ENCODE measurements at regions not wholly inside any gene's neighbourhood (a gene's known extent, or its start where the extent isn't known, plus 50 kb on each side); places are given as distances from the start of the nearest gene placed in this dataset.
"Not testable (repeated sequence)": the region's sequence is repeated elsewhere in the genome, so short reads cannot be mapped to it uniquely, and the experiment has no call there.

- no peak for DNase-seq (ENCODE audit: low read depth)
Observed at GRCh38 chr2:217366266-217366895, 506.5 kb upstream of the TNP1 start.

- no peak for DNase-seq (ENCODE audit: low read depth)
Observed at GRCh38 chr2:217365656-217366055, 505.8 kb upstream of the TNP1 start.

- DNase-seq (ENCODE audit: low read depth): no peak
Observed at GRCh38 chr2:217364224-217364623, 504.4 kb upstream of the TNP1 start.

DNA sequence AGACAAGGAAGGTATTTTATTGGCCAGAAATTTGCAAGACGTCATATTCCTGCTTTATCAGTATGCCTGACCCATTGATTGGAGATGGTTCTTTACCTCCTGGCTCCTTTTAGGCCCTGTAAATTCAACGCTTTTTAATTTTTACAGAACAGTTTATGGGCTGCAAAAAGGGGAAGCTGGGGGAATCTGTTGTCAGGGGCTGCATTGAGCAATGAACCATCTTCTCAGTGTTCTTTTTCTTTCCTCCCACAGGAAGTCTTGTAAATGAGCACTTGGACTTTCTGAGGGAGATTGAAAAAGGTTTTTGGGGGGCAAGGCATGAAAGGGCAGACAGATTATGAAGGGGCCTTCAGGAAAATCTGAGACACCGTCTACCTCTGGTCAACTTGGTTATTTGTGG is 503.6 kb upstream of the TNP1 start:
- DNase-seq (ENCODE audit: low read depth): no peak

GRCh38 chr2:217362710-217363109 is 502.8 kb upstream of the TNP1 start:
- no peak for DNase-seq (ENCODE audit: low read depth)

- DNase-seq (ENCODE audit: low read depth): no peak
Observed at GRCh38 chr2:217362286-217362685, 502.4 kb upstream of the TNP1 start.

GRCh38 chr2:217361483-217361880 is 501.6 kb upstream of the TNP1 start:
- DNase-seq (ENCODE audit: low read depth): no peak

DNA sequence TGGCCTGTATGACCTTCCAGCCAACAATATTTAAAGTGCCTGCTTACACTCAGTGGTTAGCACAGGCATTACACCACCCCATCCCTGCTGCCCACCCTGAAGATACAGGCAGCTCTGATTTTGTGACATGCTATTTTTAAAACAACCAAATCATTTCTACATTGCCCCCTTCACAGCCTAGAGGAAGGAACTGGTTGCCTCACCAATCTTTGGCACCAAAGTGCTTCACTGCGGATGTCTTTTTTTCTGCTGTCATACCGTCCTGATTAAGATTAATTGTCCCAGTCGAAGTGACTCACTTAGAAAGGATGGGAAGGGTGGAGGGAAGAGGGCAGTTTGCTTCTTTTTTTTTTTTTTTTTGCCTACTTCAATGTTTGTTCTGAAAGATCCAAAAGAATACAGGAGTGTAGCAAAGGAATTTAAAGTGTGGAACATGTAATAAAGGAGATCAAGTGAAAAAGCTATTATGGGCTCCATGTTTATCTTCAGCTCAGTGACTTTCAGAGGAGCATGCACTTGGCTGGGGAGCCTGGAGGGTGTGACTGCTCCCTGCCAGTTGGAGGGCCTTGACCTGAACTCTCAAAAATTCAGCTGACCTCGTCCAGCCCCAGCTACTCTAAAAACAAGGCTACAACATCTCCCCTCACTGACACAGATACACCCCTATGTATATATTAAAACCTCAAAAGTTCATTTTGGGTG is 501.1 kb upstream of the TNP1 start:
- DNase-seq (ENCODE audit: low read depth): no peak

GRCh38 chr2:217360111-217360510 is 500.2 kb upstream of the TNP1 start:
- no peak for DNase-seq (ENCODE audit: low read depth)

DNA sequence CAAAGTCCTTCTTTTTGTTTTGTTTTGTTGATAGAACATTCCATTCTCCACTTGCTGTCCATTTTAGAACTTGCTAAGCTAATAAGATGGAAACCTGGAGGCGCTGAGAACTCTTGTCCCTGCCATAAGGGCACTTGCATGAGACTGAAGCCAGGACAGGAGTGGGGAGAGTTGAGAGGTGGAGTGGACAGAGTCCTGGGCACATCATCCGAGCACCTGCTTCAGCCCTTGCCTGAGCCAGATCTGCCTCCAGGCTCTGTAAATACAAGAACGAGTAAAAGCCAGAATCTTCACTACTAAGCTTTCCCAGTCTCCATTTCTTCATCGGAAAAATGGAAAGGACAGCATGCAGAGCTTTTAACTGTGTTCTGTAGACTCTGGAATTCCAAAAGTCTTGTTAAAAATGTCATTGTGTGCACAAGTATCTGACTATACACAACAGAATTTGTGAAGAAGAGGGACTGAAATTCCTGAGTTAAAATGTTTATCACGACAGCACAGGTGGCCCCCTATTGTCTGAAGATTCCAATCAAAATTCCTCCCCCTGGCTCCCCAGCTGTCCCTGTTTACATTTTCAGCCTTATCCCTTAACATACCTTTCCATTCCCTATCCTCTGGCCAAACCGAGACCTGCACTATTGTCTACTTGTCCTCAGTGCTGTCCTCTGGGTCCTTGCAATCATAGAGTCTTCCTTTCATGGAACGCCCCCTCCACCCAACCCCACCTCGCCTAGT is 498.2 kb upstream of the TNP1 start:
- DNase-seq (ENCODE audit: low read depth): no peak

DNA sequence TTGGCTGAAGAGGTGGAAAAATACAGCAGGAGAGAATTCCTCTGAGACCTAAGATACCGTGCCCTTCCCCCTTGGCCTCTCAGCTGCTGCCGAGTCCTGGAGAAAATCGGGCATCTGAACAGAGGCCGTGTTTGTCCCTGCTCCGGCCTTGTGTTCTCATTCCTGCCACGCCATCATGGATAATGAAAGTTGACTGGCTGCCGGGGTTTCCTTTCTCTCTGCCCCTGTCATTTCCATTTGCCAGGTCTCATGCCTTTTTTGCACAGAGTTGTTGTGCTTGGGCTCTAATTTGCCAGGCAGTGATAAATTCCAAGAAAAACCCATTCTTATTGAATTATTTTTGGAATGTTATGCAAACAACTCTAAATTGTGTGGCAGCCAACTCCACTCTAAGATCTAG is 496.9 kb upstream of the TNP1 start:
- no peak for DNase-seq (ENCODE audit: low read depth)

- no peak for DNase-seq (ENCODE audit: low read depth)
Observed at GRCh38 chr2:217356142-217356541, 496.3 kb upstream of the TNP1 start.

DNA sequence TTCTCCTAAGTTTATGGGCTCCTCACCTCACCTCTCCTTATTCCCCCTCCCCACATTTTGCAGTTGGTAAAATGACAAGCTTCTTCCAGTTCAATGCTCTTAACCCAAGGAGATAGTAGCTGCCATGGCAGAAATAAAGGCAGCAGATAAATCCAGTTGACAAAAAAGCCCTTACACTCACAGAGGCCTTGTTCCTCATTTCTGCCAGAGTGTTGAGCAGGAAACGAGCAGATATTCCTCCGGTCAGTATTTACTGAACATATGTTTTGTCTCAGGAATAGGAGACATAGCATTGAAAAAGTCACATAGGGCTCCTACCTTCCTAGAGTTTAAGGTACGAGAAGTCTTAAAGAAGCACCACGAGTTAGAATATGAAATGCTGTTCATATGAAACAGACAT is 493.7 kb upstream of the TNP1 start:
- no peak for DNase-seq (ENCODE audit: low read depth)

GRCh38 chr2:217351378-217351777 is 491.5 kb upstream of the TNP1 start:
- DNase-seq (ENCODE audit: low read depth): no peak

DNA sequence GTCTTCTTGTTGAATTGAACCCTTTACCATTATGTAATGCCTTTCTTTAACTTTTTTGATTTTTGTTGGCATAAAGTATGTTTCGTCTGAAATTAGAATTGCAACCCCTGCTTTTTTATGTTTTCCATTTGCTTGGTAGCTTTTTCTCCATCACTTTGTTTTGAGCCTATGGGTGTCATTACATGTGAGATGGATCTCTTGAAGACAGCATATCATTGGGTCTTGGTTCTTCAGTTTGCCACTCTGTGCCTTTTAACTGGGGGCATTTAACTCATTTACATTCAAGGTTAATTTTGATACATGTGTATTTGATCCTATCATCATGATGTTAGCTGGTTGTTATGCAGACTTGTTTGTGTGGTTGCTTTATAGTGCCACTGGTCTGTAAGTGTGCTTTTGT is 489.4 kb upstream of the TNP1 start:
- no peak for DNase-seq (ENCODE audit: low read depth)

DNA sequence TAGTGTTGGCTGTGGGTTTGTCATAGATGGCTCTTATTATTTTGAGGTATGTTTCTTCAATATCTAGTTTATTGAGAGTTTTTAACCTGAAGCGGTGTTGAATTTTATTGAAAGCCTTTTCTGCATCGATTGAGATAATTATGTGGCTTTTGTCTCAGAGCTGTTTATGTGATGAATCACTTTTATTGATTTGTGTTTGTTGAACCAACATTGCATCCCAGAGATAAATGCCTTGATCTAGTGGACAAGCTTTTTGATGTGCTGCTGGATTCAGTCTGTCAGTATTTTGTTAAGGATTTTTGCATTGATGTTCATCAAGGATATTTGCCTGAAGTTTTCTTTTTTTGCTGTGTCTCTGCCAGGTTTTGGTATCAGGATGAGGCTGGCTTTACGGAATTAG is 487.8 kb upstream of the TNP1 start:
- not testable (repeated sequence) for DNase-seq (ENCODE audit: low read depth)

- not testable (repeated sequence) for DNase-seq (ENCODE audit: low read depth)
Observed at GRCh38 chr2:217346043-217346442, 486.2 kb upstream of the TNP1 start.

GRCh38 chr2:217340899-217341298 is 481.0 kb upstream of the TNP1 start:
- no peak for DNase-seq (ENCODE audit: low read depth)

GRCh38 chr2:217340176-217340575 is 480.3 kb upstream of the TNP1 start:
- no peak for DNase-seq (ENCODE audit: low read depth)

GRCh38 chr2:217339753-217340152 is 479.9 kb upstream of the TNP1 start:
- DNase-seq (ENCODE audit: low read depth): no peak

DNA sequence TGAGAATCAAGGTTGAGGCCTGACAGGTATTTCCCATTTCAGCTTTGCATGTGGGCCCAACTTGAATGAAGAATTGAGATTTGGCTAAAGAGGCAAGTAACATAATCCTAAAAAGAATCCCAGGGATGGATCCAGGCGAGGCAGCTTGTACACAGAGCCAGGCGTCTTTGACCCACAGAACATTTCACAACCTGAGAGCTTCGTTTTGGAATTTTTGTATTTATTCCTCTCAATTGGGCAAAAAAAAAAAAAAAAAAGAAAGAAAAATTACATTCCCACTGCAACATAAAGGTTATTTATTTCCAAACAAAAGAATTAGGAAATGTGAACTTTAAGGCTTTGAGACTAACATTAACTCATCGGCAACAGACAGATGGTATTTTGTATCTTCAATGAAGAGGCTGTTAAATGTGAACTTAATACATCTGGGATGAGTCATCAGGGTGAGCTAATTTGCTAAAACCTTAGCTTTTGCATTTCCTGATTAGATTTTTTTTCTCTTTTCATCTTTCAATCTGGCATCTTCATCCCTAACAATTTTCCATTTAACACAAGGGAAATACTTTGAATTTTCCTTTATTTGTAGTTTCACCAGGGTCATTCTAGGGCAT is 478.5 kb upstream of the TNP1 start:
- no peak for DNase-seq (ENCODE audit: low read depth)

GRCh38 chr2:217337771-217338170 is 477.9 kb upstream of the TNP1 start:
- no peak for DNase-seq (ENCODE audit: low read depth)

DNA sequence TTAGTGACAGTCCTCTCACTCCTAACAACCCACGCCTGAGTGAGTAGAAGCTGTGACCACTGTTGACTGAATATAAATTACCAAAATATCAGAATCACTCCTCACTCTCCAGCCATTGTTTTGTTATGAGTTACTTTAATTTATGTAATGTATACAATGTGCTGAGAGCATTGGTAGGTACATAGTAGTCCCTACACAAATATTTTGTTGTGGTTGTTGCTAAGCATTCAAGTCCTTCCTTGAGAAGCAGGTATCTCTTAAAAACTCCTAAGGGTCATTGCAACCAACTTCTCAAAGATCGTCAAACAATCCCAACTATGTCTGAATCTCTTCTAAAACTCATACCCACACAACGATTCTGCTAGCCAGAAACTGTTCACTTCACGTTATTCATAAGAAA is 476.8 kb upstream of the TNP1 start:
- DNase-seq (ENCODE audit: low read depth): no peak

Data from stimulated activated CD4-positive, alpha-beta T cell treated with anti-CD3 and anti-CD28 coated beads, Interleukin-2, amount 100 ng/mL, for 4 hours (primary cell).